ENCODE measurements at regions not wholly inside any gene's neighbourhood (a gene's known extent, or its start where the extent isn't known, plus 50 kb on each side); places are given as distances from the start of the nearest gene placed in this dataset.

GRCh38 chr1:221643404-221644144, 98.3 kb downstream of the DUSP10 start:
- Mint-ChIP-seq H3K4me3 (peak overlapping the region; percentile 14), H3K4me1 (peaks cover 11% of the 10 kb centered on the region), H3K9me3 (ENCODE audit: insufficient read depth) (no peaks in the 10 kb centered on the region), H3K27ac (no peak overlapping the region), H3K27me3 (no peaks in the 10 kb centered on the region)
- H3K27me3 ChIP-seq (replicated peaks in 1 of 4; ENCODE audit: control extremely low read depth in 1 of 4, control insufficient read depth in 3 of 4, insufficient read depth in 4 of 4, low read length in 3 of 4), result no peaks in the 10 kb centered on the region
- H3K4me1 ChIP-seq (ENCODE audit: control insufficient read depth in 2 of 2, insufficient read depth in 2 of 2, low read length in 2 of 2), result peaks cover 15 to 16% of the 10 kb centered on the region in 2 donors
- no peak overlapping the region for H2AFZ ChIP-seq (ENCODE audit: insufficient read depth, low read depth, low read length, poor library complexity, severe bottlenecking)
- H3K4me3 ChIP-seq (ENCODE audit: control extremely low read depth in 1 of 5, extremely low read depth in 1 of 5, insufficient read depth in 1 of 5, low read depth in 2 of 5, low read length in 4 of 5), result no peak overlapping the region
- no peak overlapping the region for H3K27ac ChIP-seq (ENCODE audit: low read length in 2 of 2)
- no peaks in the 10 kb centered on the region for H3K36me3 ChIP-seq (replicated peaks in 1 of 2; ENCODE audit: control extremely low read depth in 1 of 2, control insufficient read depth in 1 of 2, extremely low read depth in 1 of 2, insufficient read depth in 2 of 2, low read length in 1 of 2)
- no peaks in the 10 kb centered on the region for H3K79me2 ChIP-seq (ENCODE audit: control insufficient read depth, insufficient read depth, low read length)
- H3K4me2 ChIP-seq (replicated peaks; ENCODE audit: low read depth, low read length, poor library complexity, severe bottlenecking), result peak overlapping the region; percentile 31
- no peaks in the 10 kb centered on the region for H4K20me1 ChIP-seq (ENCODE audit: control insufficient read depth, insufficient read depth, low read length, poor library complexity, severe bottlenecking)
- intact Hi-C loops (cut with micrococcal nuclease), result no loop called here
- H3K9me3 ChIP-seq (ENCODE audit: control extremely low read depth in 1 of 3, control insufficient read depth in 2 of 3, insufficient read depth in 1 of 3, low read length in 2 of 3), result no peaks in the 10 kb centered on the region
- WGBS (ENCODE audit: insufficient coverage), result no CpG with 5 or more reads among the region's 1 CpG
- ChIA-PET POLR2A (no interaction called here), CTCF (no interaction called here)
- no peak for ATAC-seq (ENCODE audit: low read depth)
- no peak for DNase-seq
- no peak overlapping the region for H3K9ac ChIP-seq (ENCODE audit: low read length)
- TF ChIP-seq, protein P1, sequence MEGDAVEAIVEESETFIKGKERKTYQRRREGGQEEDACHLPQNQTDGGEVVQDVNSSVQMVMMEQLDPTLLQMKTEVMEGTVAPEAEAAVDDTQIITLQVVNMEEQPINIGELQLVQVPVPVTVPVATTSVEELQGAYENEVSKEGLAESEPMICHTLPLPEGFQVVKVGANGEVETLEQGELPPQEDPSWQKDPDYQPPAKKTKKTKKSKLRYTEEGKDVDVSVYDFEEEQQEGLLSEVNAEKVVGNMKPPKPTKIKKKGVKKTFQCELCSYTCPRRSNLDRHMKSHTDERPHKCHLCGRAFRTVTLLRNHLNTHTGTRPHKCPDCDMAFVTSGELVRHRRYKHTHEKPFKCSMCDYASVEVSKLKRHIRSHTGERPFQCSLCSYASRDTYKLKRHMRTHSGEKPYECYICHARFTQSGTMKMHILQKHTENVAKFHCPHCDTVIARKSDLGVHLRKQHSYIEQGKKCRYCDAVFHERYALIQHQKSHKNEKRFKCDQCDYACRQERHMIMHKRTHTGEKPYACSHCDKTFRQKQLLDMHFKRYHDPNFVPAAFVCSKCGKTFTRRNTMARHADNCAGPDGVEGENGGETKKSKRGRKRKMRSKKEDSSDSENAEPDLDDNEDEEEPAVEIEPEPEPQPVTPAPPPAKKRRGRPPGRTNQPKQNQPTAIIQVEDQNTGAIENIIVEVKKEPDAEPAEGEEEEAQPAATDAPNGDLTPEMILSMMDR (IDR thresholded peaks at IDR 0.05), result no peak
- TF ChIP-seq EZH2 (IDR thresholded peaks at IDR 0.05; ENCODE audit: borderline replicate concordance, insufficient read depth, low read depth, low read length, poor library complexity, severe bottlenecking), result no peak

- no peaks in the 10 kb centered on the region for H3K9me3 Mint-ChIP-seq (ENCODE audit: insufficient read depth)
- Histone ChIP-seq H3K4me3 (ENCODE audit: control extremely low read depth in 1 of 5, extremely low read depth in 1 of 5, insufficient read depth in 1 of 5, low read depth in 2 of 5, low read length in 4 of 5) (no peak overlapping the region), H3K9me3 (ENCODE audit: control extremely low read depth in 1 of 3, control insufficient read depth in 2 of 3, insufficient read depth in 1 of 3, low read length in 2 of 3) (no peaks in the 10 kb centered on the region), H3K36me3 (replicated peaks in 1 of 2; ENCODE audit: control extremely low read depth in 1 of 2, control insufficient read depth in 1 of 2, extremely low read depth in 1 of 2, insufficient read depth in 2 of 2, low read length in 1 of 2) (no peaks in the 10 kb centered on the region), H3K4me2 (replicated peaks; ENCODE audit: low read depth, low read length, poor library complexity, severe bottlenecking) (peak overlapping the region; percentile 31), H3K27me3 (replicated peaks in 1 of 4; ENCODE audit: control extremely low read depth in 1 of 4, control insufficient read depth in 3 of 4, insufficient read depth in 4 of 4, low read length in 3 of 4) (no peaks in the 10 kb centered on the region), H3K27ac (ENCODE audit: low read length in 2 of 2) (no peak overlapping the region), H2AFZ (ENCODE audit: insufficient read depth, low read depth, low read length, poor library complexity, severe bottlenecking) (no peak overlapping the region), H4K20me1 (ENCODE audit: control insufficient read depth, insufficient read depth, low read length, poor library complexity, severe bottlenecking) (no peaks in the 10 kb centered on the region), H3K4me1 (ENCODE audit: control insufficient read depth in 2 of 2, insufficient read depth in 2 of 2, low read length in 2 of 2) (peaks cover 15 to 16% of the 10 kb centered on the region in 2 donors), H3K9ac (ENCODE audit: low read length) (no peak overlapping the region), H3K79me2 (ENCODE audit: control insufficient read depth, insufficient read depth, low read length) (no peaks in the 10 kb centered on the region)
- no peak for ATAC-seq (ENCODE audit: low read depth)
- intact Hi-C loops (cut with micrococcal nuclease), result no loop called here
- WGBS (ENCODE audit: insufficient coverage), result no CpG with 5 or more reads among the region's 3 CpGs
- no peak for TF ChIP-seq EZH2 (IDR thresholded peaks at IDR 0.05; ENCODE audit: borderline replicate concordance, insufficient read depth, low read depth, low read length, poor library complexity, severe bottlenecking)
- TF ChIP-seq, protein P1 (IDR thresholded peaks at IDR 0.05), result no peak
- peaks cover 11% of the 10 kb centered on the region for H3K4me1 Mint-ChIP-seq
- no peak for DNase-seq
- no peaks in the 10 kb centered on the region for H3K27me3 Mint-ChIP-seq
- ChIA-PET CTCF (interaction anchor here (0.6 kb wide), 1 partner anchor 18 kb away, joined by 4 read pairs; no protein-coding TSS in a partner anchor), POLR2A (no interaction called here)
- H3K4me3 Mint-ChIP-seq, result peak overlapping the region; percentile 14
- no peak overlapping the region for H3K27ac Mint-ChIP-seq
Measured at GRCh38 chr1:221644145-221644448, 97.8 kb downstream of the DUSP10 start.

Measured in B cell (primary cell).